DND-41 (cell line): ENCODE measurements at regions not wholly inside any gene's neighbourhood (a gene's known extent, or its start where the extent isn't known, plus 50 kb on each side); places are given as distances from the start of the nearest gene placed in this dataset.

Source experiments
- CTCF ChIP-seq: IDR thresholded peaks from 2 replicates; pipeline ENCODE4 v1.5.1; 2012; ENCODE audit warnings: borderline replicate concordance, low read length, moderate library complexity, mild to moderate bottlenecking; ENCODE audit not compliant: poor library complexity, severe bottlenecking; ENCODE audit errors: extremely low read depth
- EZH2 ChIP-seq: IDR thresholded peaks from 3 replicates; pipeline ENCODE4 v1.6.1; 2012; ENCODE audit warnings: borderline replicate concordance, low read depth, mild to moderate bottlenecking, moderate library complexity, low read length, inconsistent platforms; ENCODE audit not compliant: severe bottlenecking

GRCh38 chr5:15007646-15008045 lies 136.1 kb upstream of the ANKH start:
- TF ChIP-seq CTCF, result no peak
- TF ChIP-seq EZH2, result no peak
